Lung (tissue), 11 donors: ENCODE measurements at regions not wholly inside any gene's neighbourhood (a gene's known extent, or its start where the extent isn't known, plus 50 kb on each side); places are given as distances from the start of the nearest gene placed in this dataset.
A peak's percentile ranks its signal among the peaks of the same experiment; 100 is the strongest.

Experiments
- ATAC-seq: fragments of 200-7000 bp; cut with Tn5 transposase; one replicate; pipeline ENCODE4 v1.9.1; 2020; ENCODE audit warnings: moderate number of reproducible peaks; ENCODE audit not compliant: insufficient read depth, low FRiP score
- DNase-seq, 3 donors: peaks; one replicate each; pipeline ENCODE4 v3.0.0-alpha.2; 2013 to 2017
- H3K27ac ChIP-seq, 2 donors: one replicate each; pipeline ENCODE4 v1.5.1; 2013; ENCODE audit warnings: mild to moderate bottlenecking in 2 of 2, moderate library complexity in 2 of 2, control low read depth in 1 of 2, inconsistent platforms in 1 of 2, low read depth in 1 of 2, low read length in 1 of 2
- H3K27me3 ChIP-seq, 3 donors: one replicate each; pipeline ENCODE4 v1.5.1; 2013; ENCODE audit warnings: low read length in 2 of 3; ENCODE audit not compliant: control insufficient read depth in 3 of 3, insufficient read depth in 3 of 3
- H3K36me3 ChIP-seq, 4 donors: one replicate each; pipeline ENCODE4 v1.5.1; 2013; ENCODE audit warnings: low read length in 4 of 4, mild to moderate bottlenecking in 1 of 4, moderate library complexity in 1 of 4; ENCODE audit not compliant: control insufficient read depth in 4 of 4, insufficient read depth in 4 of 4
- H3K4me1 ChIP-seq, 5 donors: one replicate each; pipeline ENCODE4 v1.5.1; 2013; ENCODE audit warnings: low read length in 5 of 5, mild to moderate bottlenecking in 2 of 5, moderate library complexity in 1 of 5; ENCODE audit not compliant: control insufficient read depth in 5 of 5, insufficient read depth in 5 of 5
- H3K4me3 ChIP-seq: one replicate; pipeline ENCODE4 v1.5.1; 2013; ENCODE audit warnings: mild to moderate bottlenecking, control low read depth, moderate library complexity
- H3K9ac ChIP-seq, 2 donors: one replicate each; pipeline ENCODE4 v1.5.1; 2013; ENCODE audit warnings: low read length in 2 of 2, control low read depth in 1 of 2; ENCODE audit not compliant: insufficient read depth in 1 of 2
- H3K9me3 ChIP-seq, 4 donors: one replicate each; pipeline ENCODE4 v1.5.1; 2013; ENCODE audit warnings: low read length in 3 of 4, mild to moderate bottlenecking in 1 of 4, moderate library complexity in 1 of 4; ENCODE audit not compliant: control insufficient read depth in 4 of 4, insufficient read depth in 3 of 4
- WGBS, 2 donors: extraction: QIAGEN DNeasy Blood & Tissue Kit; methylation state at CpG; one replicate each; pipeline ENCODE4 v1.1.7; 2013; 5-methylcytosine and 5-hydroxymethylcytosine counted together
- TF ChIP-seq, protein P1 (sequence below): IDR thresholded peaks from 2 replicates; pipeline ENCODE4 v1.5.1; 2012; ENCODE audit warnings: mild to moderate bottlenecking; ENCODE audit errors: control extremely low read depth, extremely low read depth
- donor health status: control.
- donor health status: control.
- donor health status: Bipolar disorder and iron deficiency.
- donor health status: healthy.
- donor health status: DM: yes; HTN: yes; CAD: no.

DNA sequence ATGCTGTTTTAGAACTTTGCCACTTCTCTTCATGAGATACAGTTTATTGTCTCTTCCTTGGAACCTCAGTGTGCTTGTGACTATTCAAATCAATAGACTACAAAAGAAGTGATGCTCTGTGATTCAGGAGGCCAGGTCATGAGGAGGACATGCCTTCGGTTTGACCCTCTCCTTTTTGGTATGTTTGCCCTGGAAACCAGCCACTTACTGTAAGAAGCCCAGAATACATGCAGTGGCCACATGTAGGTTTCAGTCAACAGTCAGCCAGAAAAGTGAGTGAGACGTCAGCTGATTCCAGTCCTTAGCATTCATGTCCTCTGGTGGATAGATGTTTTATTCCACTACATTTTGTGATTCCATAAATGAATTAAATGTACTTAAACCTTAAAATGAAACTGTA, 328.7 kb downstream of the PCDH18 start:
- 58 to 71% methylated on average over 2 of the region's 2 CpGs for WGBS, 2 donors
- DNase-seq, result peak in 2 of 3 donors; percentile 13 to 41
- Histone ChIP-seq H3K4me1 (peaks cover 0 to 6% (median 0%) of the 10 kb centered on the region in 5 donors), H3K27me3 (no peaks in the 10 kb centered on the region), H3K9me3 (no peaks in the 10 kb centered on the region), H3K4me3 (no peak overlapping the region), H3K36me3 (no peaks in the 10 kb centered on the region), H3K27ac (no peak overlapping the region), H3K9ac (no peak overlapping the region)
- ATAC-seq, result no peak
- TF ChIP-seq, protein P1, sequence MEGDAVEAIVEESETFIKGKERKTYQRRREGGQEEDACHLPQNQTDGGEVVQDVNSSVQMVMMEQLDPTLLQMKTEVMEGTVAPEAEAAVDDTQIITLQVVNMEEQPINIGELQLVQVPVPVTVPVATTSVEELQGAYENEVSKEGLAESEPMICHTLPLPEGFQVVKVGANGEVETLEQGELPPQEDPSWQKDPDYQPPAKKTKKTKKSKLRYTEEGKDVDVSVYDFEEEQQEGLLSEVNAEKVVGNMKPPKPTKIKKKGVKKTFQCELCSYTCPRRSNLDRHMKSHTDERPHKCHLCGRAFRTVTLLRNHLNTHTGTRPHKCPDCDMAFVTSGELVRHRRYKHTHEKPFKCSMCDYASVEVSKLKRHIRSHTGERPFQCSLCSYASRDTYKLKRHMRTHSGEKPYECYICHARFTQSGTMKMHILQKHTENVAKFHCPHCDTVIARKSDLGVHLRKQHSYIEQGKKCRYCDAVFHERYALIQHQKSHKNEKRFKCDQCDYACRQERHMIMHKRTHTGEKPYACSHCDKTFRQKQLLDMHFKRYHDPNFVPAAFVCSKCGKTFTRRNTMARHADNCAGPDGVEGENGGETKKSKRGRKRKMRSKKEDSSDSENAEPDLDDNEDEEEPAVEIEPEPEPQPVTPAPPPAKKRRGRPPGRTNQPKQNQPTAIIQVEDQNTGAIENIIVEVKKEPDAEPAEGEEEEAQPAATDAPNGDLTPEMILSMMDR, result no peak

GRCh38 chr4:137200322-137200721, 332.0 kb downstream of the PCDH18 start:
- no peak overlapping the region for H3K9ac ChIP-seq
- no peak overlapping the region for H3K27ac ChIP-seq
- no peak for DNase-seq
- H3K4me1 ChIP-seq, result peaks cover 0 to 3% (median 0%) of the 10 kb centered on the region in 5 donors
- TF ChIP-seq, protein P1, result no peak
- 59 to 69% methylated on average over 2 of the region's 2 CpGs for WGBS, 2 donors
- H3K36me3 ChIP-seq, result no peaks in the 10 kb centered on the region
- no peaks in the 10 kb centered on the region for H3K27me3 ChIP-seq
- no peak for ATAC-seq
- no peak overlapping the region for H3K4me3 ChIP-seq
- no peaks in the 10 kb centered on the region for H3K9me3 ChIP-seq

GRCh38 chr4:137198791-137199190, 333.5 kb downstream of the PCDH18 start:
- WGBS, 2 donors, result 82 to 93% methylated on average over 4 of the region's 4 CpGs
- no peak overlapping the region for H3K9ac ChIP-seq
- no peak for DNase-seq
- no peak for ATAC-seq
- H3K4me1 ChIP-seq, result peaks cover 0 to 2% (median 0%) of the 10 kb centered on the region in 5 donors
- no peak overlapping the region for H3K4me3 ChIP-seq
- H3K36me3 ChIP-seq, result no peaks in the 10 kb centered on the region
- H3K9me3 ChIP-seq, result peaks cover 0 to 3% (median 0%) of the 10 kb centered on the region in 4 donors
- H3K27me3 ChIP-seq, result no peaks in the 10 kb centered on the region
- H3K27ac ChIP-seq, result no peak overlapping the region
- TF ChIP-seq, protein P1, result no peak

DNA sequence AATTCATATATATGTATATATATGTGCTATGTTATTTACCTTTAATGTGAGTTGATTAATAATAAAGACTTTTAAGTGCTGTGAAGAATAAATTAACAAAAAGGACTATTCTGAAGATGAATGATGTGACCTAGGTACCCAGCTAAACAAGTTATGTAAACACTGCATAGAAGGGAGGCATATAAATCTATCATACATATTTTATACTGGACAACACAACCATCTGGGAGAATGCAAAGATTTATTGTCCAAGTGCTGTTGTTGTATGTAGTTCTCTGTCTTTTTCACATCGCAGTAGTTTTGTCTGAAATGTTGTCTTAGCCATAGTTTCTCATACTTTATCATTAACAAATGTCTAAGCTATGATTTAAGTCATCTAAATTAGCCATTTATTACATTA, 337.6 kb downstream of the PCDH18 start:
- Histone ChIP-seq H3K27me3 (no peaks in the 10 kb centered on the region), H3K4me1 (no peaks in the 10 kb centered on the region), H3K36me3 (no peaks in the 10 kb centered on the region), H3K27ac (no peak overlapping the region), H3K9me3 (peaks cover 0 to 3% (median 0%) of the 10 kb centered on the region in 4 donors), H3K4me3 (no peak overlapping the region), H3K9ac (no peak overlapping the region)
- DNase-seq (no peak), ATAC-seq (no peak)
- TF ChIP-seq, protein P1, result no peak
- 69 to 92% methylated on average over 1 of the region's 1 CpG for WGBS, 2 donors
